Upper lobe of left lung (tissue), 4 donors: ENCODE measurements at regions not wholly inside any gene's neighbourhood (a gene's known extent, or its start where the extent isn't known, plus 50 kb on each side); places are given as distances from the start of the nearest gene placed in this dataset.
"Not testable (repeated sequence)": the region's sequence is repeated elsewhere in the genome, so short reads cannot be mapped to it uniquely, and the experiment has no call there.

Source experiments
- POLR2A ChIP-seq, 4 donors: fragments of 450-650 bp; IDR thresholded peaks; one replicate each; pipeline ENCODE4 v1.5.1; 2016 to 2017; ENCODE audit warnings: antibody characterized with exemption in 4 of 4, mild to moderate bottlenecking in 2 of 4
- POLR2AphosphoS5 ChIP-seq, 2 donors: sonication (generic); formaldehyde crosslinking; IDR thresholded peaks; one replicate each; pipeline ENCODE4 v1.5.1; 2017; ENCODE audit warnings: antibody characterized with exemption in 2 of 2
- TF ChIP-seq, protein P1 (sequence below), 6 experiments: fragments of 450-650 bp in 4 of 6; fragments of 200-600 bp in 2 of 6; sonication (generic) in 2 of 6; IDR thresholded peaks; one replicate each; pipeline ENCODE4 v1.5.1; 2016 to 2019; ENCODE audit warnings: antibody characterized with exemption in 6 of 6

DNA sequence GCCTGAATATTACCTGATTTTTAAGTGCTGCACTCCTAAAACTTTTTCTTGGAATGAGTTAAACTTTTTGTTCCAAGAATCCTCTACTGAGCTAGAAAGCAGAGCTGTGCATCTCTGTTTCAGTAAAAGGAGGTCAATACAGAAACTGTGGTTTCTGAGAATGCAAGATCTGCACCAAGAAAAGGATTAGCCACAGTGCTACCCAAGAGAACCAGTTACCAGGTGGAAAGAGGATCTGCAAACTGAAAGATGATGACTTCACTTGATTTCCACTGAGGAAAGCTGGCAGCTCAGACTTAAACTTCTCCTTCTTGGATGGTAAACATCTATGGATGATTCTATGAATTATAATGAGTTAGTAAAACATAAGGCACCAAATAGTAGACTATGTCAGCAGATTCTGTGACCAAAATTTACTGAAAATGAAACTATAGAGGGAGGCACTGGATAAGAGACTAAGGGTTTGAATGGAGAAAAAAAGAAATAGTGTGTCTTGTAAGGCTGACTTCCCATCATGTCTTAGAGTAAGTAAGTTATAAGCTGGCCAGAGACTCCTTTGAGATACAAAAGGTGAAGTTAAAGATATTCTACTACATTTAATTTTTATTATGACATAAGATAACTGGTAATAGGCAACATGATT is 127.7 kb upstream of the CTSV start:
- TF ChIP-seq, protein P1, sequence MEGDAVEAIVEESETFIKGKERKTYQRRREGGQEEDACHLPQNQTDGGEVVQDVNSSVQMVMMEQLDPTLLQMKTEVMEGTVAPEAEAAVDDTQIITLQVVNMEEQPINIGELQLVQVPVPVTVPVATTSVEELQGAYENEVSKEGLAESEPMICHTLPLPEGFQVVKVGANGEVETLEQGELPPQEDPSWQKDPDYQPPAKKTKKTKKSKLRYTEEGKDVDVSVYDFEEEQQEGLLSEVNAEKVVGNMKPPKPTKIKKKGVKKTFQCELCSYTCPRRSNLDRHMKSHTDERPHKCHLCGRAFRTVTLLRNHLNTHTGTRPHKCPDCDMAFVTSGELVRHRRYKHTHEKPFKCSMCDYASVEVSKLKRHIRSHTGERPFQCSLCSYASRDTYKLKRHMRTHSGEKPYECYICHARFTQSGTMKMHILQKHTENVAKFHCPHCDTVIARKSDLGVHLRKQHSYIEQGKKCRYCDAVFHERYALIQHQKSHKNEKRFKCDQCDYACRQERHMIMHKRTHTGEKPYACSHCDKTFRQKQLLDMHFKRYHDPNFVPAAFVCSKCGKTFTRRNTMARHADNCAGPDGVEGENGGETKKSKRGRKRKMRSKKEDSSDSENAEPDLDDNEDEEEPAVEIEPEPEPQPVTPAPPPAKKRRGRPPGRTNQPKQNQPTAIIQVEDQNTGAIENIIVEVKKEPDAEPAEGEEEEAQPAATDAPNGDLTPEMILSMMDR (IDR thresholded peaks at IDR 0.05) = not testable (repeated sequence)
- TF ChIP-seq POLR2AphosphoS5, POLR2A (IDR thresholded peaks at IDR 0.05): not testable (repeated sequence)
